ENCODE measurements at regions not wholly inside any gene's neighbourhood (a gene's known extent, or its start where the extent isn't known, plus 50 kb on each side); places are given as distances from the start of the nearest gene placed in this dataset.

DNA sequence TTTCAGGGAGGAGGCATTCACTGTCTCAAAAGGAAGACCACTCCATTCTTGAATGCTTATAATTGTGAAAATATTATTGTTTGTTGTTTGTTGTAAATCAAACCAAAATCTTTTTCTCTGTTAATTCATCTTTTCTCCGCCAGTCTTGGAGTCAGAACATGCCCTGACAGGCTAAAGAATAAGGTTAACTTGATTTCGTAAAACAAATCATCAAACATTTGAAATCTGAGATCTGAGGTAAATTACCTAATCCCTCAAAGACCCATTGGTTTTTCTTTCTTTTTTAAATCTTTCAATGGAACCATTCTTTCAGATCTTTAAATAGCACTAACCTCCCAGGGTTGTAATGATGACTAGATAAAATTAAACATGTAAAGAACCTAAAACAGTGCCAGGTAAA, 430.1 kb upstream of the PTBP2 start:
- no peak for DNase-seq (ENCODE audit: low spot score)

DNA sequence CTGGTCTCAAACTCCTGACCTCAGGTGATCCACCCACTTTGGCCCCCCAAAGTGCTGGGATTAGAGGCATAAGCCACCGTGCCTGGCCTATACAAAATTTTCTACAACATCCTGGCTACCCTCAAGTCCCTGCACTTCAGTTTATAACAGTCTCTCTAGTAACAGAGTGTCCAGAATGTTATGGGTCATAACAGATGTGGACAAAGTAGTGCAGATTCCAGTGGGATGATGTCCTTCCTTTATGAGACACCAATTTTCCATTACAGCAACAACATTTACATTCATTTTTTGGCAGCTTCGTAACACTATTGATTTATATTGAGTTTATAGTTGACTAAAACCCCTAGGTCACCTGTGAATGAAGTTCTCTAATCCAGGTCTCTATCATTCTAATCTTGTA, 429.4 kb upstream of the PTBP2 start:
- DNase-seq (ENCODE audit: low spot score): no peak

DNA sequence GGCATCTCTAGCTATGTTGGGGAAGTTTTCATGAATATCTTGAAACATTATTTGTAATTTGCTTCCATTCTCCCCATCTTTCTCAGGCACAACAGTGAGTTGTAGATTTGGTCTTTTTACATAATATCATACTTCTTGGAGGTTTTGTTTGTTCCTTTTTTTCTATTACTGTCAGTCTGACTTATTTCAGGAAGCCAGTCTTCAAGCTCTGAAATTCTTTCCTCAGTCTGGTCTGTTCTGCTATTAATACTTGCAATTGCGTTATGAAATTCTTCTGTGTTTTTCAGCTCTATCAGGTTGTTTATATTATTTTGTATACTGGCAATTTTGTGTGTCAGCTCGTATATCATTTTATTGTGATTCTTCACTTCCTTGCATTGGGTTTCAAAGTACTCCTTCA, 424.6 kb upstream of the PTBP2 start:
- DNase-seq (ENCODE audit: low spot score): no peak

DNA sequence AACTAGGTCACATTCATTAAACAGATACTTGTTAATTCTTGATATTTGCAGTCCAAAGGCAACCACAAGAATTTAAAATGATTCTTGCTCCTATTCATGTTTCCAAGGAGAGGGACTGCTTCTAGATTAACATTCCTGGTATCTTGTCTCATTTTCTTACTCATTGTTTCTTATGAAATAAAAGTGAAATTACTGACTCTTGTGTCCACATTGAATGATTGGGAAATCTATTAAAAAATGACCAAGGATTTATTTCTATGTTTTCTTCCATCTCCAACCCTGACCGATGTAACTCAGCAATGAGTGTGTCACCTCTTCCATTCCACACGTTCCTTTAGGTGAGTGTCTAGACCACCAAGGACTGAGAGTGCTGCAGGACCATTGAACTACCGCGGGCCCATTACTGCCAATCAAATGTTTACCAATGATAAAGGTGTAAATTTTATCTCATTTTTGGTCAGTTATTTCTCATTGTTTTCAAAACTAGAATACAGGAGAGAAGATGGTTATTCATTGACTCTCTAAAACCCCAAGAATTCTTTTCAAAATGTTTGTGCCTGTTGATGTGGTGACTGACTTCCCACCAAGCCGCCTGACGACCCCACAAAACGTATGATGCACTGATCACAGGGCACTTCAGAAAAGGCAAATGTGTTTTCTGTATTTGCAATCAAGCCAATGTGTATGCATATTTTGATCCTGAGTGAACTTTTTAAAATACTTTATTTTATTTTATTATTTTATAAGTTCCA, 414.6 kb upstream of the PTBP2 start:
- no peak for DNase-seq (ENCODE audit: low spot score)

DNA sequence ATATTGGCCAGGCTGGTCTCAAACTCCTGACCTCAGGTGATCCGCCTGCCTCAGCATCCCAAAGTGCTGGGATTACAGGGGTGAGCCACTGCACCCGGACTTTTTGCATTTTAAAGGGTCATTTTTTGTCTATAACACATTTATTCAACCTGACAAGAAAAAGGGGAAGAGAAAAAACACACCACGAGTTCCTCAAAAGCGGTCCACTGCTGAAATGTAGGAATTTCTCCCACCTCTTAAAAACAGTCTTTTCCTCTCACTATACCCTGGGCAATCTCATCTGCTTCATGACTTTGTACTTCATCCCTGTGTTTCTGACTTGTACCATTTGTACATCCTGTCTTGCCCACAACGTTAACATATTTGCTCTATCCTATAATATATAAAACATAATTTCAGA, 413.3 kb upstream of the PTBP2 start:
- no peak for DNase-seq (ENCODE audit: low spot score)

DNA sequence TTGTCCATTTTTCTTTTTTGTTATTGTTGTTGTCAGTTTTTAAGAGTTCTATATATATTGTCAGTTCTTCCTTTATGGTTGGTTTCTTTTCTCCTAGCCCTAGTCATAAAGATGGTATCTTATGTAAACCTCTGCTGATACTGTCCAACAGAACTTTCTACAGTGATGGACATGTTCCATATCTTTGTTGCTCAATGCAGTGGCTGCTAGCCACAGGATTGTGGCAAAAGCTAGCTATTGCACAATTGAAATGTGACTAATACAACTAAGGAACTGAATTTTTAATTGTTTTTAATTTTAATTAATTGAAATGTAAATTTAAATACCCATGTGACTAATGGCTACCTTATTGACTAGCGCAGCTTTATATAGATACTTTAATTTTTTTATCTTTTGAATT, 411.8 kb upstream of the PTBP2 start:
- peak; percentile 12 for DNase-seq (ENCODE audit: low spot score)

DNA sequence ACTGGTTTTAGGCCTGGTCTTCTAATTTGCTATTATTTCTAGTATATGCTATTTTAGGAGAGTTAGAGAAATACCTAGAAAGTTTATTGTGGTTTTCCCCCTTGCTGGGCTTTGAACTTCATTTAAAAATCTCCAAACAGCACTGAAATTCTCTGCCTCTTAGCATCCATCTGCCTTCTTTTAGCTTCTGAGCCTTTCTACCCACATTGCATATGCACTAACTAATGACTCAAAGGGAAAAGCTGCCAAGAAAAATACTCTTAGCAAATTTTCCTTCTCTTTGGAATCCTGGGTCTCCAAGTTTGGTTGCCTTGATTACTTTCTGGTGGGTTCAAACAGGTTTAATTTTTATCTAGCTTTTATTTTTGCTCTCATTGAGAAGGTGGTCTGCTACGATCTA, 408.4 kb upstream of the PTBP2 start:
- DNase-seq (ENCODE audit: low spot score): peak; percentile 53

DNA sequence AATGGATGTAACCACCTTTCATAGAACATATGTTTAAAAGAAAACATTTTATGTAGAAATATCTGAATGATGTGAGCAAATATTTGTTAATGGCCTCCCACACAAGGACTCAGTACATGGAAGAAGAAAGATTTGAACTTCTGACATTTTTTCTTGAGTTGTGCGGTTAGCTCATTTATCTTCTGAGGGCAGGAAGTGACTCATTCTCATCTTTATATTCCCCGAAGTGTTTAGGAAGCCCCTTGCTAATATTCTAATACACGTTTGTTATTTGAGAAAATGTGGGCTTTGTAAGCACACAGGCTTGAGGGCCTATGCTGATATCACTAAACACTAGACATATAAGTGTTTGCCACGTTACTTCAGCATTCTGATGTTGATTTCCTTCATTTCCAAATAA, 392.5 kb upstream of the PTBP2 start:
- peak; percentile 25 for DNase-seq (ENCODE audit: low spot score)

DNA sequence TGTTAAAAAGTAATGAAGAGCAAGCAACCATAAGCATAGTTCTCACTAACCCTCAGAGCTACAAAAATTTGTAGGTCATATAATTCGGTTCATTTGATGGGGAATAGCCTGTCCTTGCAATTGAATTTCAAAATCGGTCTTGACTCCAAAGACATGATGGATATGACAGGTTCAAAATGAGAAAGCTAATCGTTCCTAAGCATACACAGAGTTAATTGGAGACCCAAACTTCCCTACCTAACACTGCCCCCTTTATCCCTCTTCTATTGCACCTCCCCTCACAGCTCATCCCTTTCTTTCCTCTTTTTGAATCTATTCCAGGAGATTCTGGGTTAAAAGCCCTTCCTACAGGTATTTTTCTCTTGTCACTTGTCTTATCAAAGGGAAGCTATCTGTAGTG, 390.0 kb upstream of the PTBP2 start:
- no peak for DNase-seq (ENCODE audit: low spot score)

DNA sequence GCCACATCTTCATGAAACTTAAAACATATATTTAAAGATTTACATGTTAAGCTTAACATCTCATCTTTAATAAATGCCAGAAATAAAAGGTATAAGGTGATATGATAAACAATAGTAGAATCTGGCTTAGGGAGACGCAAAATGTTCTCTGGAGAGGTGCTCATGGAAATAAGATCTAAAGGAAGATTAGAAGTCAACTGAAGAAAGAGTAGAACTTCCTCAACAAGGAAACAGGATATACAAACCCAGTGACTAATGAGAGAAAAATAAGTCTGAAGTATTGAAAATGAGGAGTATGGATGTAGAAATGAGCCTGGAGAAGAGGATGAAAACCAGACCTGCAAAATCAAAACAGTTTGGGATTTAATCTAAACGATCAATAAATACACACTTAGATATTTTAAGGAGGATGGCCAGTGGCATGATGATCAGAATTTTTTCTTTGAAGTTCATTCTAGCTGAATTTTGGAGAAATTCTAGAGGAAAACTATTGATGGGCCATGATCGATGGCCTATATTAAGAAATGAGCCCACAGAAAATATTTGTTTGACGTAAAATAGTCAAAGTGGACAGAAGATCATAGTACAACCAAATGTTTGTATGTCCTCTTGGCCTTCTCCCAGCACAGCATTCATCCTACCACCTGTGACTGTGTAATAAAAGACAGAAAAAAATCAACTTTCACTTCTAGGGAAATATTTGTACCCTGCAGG, 387.9 kb upstream of the PTBP2 start:
- no peak for DNase-seq (ENCODE audit: low spot score)

DNA sequence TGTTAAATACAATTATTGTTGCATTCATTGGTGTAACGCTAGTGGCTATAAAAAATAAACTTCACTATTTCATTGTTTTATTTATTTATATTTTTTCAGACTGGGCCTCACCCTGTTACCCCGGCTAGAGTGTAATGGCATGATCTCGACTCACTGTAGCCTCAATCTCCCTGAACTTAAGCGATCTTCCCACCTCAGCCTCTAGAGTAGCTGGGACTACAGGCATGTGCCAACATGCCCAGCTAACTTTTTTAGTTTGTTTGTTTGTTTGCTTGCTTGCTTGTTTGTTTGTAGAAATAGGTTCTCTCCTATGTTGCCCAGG, 387.4 kb upstream of the PTBP2 start:
- no peak for DNase-seq (ENCODE audit: low spot score)

DNA sequence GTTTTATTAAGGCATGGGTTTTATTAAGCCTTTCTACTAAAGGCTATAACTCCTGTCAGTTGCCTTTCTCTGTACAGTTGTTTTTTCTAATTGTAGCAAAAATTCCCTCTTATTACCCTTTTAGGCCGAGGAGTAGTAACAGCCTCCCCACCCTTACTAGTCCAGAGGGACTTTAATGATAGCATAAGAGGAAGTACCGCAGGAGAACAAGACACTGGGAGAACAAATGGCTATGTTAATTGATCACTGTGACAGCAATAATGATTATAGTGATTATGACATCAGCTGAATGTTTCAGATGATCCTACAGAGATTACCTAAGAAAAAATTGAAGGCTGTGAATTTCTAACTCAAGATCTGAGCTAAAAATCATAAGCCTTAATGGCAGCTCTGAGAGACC, 383.0 kb upstream of the PTBP2 start:
- DNase-seq (ENCODE audit: low spot score): no peak

DNA sequence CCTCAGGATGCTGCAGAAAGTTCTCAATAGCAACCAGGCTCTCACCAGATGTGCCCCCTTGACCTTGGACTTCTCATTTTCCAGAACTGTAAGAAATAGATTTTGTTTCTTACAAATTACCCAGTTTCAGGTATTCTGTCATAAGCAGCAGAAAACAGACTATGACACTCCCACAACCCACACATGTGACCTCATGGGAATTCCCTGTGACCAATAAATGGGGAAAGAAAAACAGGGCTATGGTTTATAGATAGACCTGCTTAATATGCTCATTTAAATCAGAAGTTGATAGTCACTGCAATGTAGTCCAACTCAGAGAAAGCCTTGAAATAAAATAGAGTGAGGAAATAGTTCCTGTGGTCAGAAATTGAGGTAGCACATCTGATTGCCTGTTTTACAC, 380.9 kb upstream of the PTBP2 start:
- no peak for DNase-seq (ENCODE audit: low spot score)

DNA sequence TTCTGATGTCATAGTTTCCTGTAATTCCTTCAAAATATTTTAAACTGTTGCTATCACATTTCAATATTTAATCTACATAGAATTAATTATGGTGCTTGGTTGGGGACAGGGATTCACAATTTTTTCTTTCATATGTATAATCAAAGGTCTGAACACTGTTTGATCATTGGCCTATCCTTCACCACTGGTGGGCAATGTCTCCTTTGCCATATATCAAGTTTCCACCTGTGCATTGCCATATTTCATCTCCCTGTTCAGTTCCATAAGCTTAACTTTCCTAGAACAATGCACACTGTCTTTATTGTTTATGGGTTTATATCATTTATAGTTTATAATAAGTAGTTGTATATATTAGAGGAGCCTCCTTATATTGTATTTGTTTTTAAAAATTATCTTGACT, 374.9 kb upstream of the PTBP2 start:
- no peak for DNase-seq (ENCODE audit: low spot score)

DNA sequence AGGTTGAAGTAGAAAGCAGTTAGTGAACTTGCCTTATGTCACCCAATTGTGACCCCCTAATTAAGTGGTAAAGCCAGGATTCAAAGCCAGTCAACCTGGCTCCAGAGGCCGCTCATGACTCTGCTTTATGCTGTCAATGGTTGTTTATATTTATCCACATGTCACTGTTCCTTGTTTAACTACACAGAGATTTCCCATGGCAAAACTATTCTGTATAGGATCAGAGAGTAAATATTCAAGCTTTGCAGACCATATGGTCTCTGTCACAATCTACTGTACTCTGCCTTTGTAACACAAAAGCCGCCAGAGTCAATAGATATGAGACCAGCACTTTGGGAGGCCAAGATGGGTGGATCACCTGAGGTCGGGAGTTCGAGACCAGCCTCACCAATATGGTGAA, 371.7 kb upstream of the PTBP2 start:
- no peak for DNase-seq (ENCODE audit: low spot score)

DNA sequence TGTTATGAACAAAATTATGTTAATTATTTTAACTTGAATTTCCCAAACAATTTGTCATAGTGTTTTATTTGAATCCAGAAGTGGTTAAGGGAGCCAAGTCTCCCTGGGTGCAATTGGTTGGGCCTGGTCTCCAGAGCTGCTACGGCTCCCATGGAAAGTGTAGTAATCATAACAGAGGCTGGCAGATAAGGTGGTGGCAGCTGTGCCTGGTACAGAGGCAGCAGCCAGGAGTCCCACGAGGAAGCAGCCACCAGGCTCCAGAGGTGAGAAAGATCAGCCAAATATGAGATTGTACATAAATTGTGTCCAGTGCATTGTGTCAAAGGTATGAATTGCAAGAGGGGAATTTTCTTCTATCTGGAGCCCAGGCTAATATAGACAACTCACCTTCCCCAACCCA, 368.9 kb upstream of the PTBP2 start:
- no peak for DNase-seq (ENCODE audit: low spot score)

DNA sequence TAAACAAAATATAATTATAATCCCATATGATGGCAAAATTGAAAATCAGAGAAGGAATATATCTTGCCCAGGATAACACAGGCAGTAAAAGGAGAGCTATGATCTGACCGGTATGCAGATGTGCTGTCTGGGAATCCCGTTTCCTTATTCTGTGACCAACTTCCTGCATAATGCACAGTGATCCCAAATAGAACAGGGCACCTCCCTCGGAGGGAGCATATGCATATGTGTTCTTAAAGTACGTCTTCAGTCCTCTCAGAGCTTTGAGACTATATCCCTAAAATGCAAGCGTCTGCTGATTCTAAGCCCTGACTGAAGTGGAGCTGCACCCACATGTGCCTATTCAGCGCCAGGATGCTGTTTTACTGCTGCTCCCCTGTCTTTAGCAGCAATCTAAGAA, 366.1 kb upstream of the PTBP2 start:
- DNase-seq (ENCODE audit: low spot score): no peak

DNA sequence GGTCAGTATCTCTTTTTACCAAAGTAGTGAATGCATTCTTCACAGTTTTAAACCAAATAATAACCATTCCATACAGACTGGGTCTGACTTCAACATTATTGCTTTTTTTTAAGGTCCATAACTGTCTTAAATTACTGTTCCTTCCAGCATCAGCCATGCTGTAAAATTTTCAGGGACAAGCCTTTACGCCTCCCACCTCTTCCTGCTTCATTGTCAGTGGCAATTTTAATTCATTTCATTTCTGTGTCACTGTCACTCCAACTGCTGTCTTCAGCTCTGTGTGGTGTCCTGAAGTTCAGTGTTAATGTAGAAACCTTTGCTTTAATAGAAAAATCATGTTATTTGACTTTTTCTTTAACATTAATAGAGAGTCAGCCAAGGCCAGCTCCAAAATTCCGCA, 365.6 kb upstream of the PTBP2 start:
- DNase-seq (ENCODE audit: low spot score): no peak

DNA sequence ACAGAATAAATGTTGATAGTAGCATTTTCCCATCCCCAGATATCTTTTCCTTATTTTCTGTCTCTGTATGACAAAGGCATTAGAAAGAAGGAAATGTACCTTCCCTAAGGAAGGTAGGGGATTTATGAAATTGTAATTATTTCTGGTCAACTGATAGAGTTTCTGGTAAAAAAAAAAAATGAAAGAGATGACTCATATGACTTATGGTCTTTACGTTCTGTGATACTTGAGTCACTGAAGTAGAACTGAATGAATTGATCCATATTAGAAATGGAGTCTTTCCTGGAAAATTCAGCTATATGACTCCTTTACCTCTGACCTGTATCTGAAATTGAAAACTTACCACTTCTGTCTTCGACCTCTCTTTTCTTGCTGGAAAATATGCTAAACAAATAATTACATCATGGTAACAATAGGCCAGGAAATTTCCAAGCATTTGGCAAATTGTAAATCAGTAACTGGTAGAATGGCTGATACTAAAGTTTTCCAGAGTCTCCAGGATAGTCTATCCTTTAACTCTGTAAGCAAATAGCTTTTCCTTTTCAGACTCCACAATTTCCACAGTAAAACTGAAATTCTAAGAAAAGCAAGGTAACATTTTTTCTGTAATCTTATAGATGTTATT, 364.3 kb upstream of the PTBP2 start:
- no peak for DNase-seq (ENCODE audit: low spot score)

DNA sequence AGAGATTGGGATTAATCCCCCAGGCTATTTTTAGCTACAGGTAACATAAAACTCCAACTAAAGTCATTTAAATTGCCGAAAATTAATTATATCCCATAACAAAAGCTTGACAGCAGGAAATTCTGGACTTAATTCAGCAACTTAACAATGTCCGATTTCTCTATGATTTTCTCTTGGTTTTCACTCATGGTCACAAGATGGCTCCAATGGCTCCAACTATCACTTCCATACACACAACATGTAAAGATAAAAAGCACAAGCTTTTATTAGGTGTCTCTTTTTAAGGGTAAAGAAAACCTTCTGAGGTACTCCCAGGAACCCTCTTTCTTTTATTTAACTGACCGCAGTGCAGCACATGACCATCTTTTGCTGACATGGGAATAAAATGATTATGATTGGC, 363.5 kb upstream of the PTBP2 start:
- no peak for DNase-seq (ENCODE audit: low spot score)

DNA sequence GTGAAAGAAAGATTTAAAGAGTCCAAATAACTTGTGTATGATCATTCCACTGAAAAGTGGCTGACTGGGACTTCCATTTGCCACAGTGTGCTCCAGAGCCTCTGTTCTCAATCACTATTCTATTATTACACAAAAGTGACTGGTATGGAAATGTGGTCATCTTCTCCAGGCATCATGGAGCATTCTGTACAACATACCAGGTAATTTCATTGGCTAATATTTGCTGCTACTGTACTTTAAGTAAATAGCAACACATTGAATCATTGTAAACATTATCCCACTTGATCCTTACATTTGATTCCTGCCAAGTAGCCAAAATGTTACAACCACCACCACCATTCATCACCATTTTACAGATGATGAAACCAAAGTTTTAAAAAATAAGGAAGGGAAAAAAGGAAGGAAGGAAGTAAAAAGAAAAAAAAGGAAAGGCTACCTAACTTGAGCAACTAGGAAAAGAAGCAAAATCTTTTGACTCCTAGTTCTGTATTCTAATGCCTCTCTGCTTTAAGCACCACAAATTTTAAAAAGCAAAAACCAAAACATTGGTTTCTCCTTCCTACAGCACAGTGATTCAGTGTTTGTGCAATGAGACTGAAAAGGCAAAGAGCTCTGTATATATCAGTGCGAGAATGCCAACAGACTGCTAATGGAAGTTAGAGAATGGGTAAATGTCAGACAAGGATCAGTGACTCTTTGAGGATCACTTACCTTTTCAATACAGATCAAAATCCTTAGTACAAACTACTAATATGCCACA, 361.4 kb upstream of the PTBP2 start:
- DNase-seq (ENCODE audit: low spot score): no peak

DNA sequence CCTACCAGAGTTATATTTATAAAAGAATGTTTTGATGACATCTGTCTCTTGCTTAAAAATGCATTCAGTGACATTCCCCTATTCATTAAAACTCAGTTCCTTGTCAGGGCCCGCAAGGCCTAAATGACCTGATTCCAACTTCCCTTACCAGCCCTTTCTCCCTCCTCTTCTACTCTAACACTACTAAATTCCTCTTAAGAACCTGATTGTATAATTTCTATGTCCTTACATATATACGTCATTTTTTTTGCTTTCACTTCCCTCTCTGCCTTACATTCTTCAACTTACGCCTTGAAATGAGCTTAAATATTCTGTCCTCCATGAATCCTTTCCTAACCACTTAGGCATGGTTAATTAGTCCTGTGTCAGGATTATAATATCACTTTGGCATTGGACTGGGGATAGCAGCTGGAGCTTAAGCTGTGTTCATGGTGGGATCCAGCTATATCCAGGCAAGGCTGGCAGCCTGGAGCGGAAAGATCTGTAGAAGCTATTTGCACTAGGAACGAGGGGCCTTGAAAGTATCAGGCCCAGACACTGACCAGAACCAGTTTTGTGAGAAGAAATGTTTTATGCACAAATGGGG, 360.2 kb upstream of the PTBP2 start:
- no peak for DNase-seq (ENCODE audit: low spot score)

Measured in A172 (cell line).